ENCODE measurements at regions not wholly inside any gene's neighbourhood (a gene's known extent, or its start where the extent isn't known, plus 50 kb on each side); places are given as distances from the start of the nearest gene placed in this dataset.
"Not testable (repeated sequence)": the region's sequence is repeated elsewhere in the genome, so short reads cannot be mapped to it uniquely, and the experiment has no call there.

- H3K4me1 ChIP-seq (ENCODE audit: control insufficient read depth in 2 of 2, insufficient read depth in 2 of 2, low read length in 2 of 2), result no peaks in the 10 kb centered on the region
- WGBS, result 80% methylated on average over 4 of the region's 4 CpGs
Measured at GRCh38 chr10:26368463-26368862, 69.7 kb upstream of the APBB1IP start.

DNA sequence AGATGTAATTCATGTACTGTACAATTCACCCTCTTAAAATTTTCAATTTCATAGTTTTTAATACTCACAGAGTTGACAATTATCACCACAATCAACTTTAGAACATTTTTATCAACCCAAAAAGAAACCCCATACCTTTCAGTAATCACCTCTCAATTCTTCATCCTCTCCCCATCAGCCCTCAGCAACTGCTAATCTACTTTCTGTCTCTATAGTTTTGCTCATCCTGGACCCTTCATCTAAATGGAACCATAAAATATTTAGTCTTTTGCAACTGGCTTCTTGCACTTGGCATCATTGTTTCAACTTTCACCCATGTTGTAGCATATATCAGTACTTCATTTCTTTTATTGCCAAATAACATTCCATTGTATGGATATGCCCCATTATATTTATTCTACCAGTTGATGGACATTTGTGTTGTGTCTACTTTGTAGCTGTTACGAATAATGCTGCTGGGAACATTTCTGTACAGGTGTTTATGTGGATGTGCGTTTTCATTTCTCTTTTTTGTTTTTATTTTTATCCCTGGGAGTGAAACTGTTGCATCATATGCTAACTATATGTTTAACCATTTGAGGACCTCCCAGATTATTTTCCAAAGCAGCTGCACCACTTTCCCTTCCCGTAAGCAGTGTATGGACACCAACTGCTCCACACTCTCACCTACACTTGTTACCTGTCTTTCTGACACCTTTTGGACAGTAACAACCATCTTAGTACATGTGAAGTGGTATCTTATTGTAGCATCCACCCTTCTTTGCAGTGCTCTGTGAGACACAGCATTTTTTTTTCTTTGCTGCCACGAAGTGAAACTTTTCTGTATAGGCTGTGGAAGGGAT, 65.4 kb upstream of the APBB1IP start:
- Histone ChIP-seq H3K36me3 (ENCODE audit: control insufficient read depth in 2 of 2, insufficient read depth in 2 of 2, low read length in 1 of 2) (no peaks in the 10 kb centered on the region), H3K27me3 (ENCODE audit: control insufficient read depth in 2 of 2, insufficient read depth in 1 of 2, low read length in 1 of 2) (no peaks in the 10 kb centered on the region), H3K27ac (ENCODE audit: low read depth in 1 of 2, low read length in 1 of 2) (no peak overlapping the region), H3K4me1 (ENCODE audit: control insufficient read depth in 2 of 2, insufficient read depth in 2 of 2, low read length in 2 of 2) (no peaks in the 10 kb centered on the region), H3K4me3 (ENCODE audit: low read length in 2 of 2) (no peak overlapping the region), H3K9me3 (ENCODE audit: control insufficient read depth in 2 of 2, insufficient read depth in 1 of 2, low read length in 1 of 2) (no peaks in the 10 kb centered on the region)
- 83% methylated on average over 4 of the region's 4 CpGs for WGBS
- DNase-seq (ENCODE audit: low read depth in 6 of 9, low spot score in 9 of 9), result no peak

More at GRCh38 chr10:26368463-26368862, 69.7 kb upstream of the APBB1IP start:
- no peak for DNase-seq (ENCODE audit: low read depth in 6 of 9, low spot score in 9 of 9)
- H3K4me3 ChIP-seq (ENCODE audit: low read length in 2 of 2), result no peak overlapping the region
- no peak overlapping the region for H3K27ac ChIP-seq (ENCODE audit: low read depth in 1 of 2, low read length in 1 of 2)
- no peaks in the 10 kb centered on the region for H3K36me3 ChIP-seq (ENCODE audit: control insufficient read depth in 2 of 2, insufficient read depth in 2 of 2, low read length in 1 of 2)
- no peaks in the 10 kb centered on the region for H3K27me3 ChIP-seq (ENCODE audit: control insufficient read depth in 2 of 2, insufficient read depth in 1 of 2, low read length in 1 of 2)
- H3K9me3 ChIP-seq (ENCODE audit: control insufficient read depth in 2 of 2, insufficient read depth in 1 of 2, low read length in 1 of 2), result no peaks in the 10 kb centered on the region

DNA sequence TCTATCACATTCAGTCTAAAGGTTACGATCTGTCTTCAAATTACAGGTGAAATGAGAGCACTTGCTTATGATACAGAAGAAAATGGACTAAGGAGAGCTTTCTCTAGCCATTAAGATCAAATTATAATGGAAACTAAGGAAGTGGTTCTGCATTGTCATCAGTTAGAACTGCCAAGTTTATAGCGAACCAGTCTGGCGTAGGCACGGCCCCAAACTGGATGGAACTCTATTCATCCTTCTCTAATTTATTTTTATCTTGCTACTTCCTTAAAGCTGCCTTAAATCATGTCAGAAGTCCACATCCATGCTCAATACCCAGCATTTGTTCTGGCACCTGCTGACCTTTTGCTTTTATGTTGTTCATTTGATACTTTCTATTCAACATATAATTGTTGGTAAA, 63.7 kb upstream of the APBB1IP start:
- DNase-seq (ENCODE audit: low read depth in 6 of 9, low spot score in 9 of 9), result no peak
- no peaks in the 10 kb centered on the region for H3K36me3 ChIP-seq (ENCODE audit: control insufficient read depth in 2 of 2, insufficient read depth in 2 of 2, low read length in 1 of 2)
- H3K27me3 ChIP-seq (ENCODE audit: control insufficient read depth in 2 of 2, insufficient read depth in 1 of 2, low read length in 1 of 2), result no peaks in the 10 kb centered on the region
- no peak overlapping the region for H3K4me3 ChIP-seq (ENCODE audit: low read length in 2 of 2)
- no peaks in the 10 kb centered on the region for H3K4me1 ChIP-seq (ENCODE audit: control insufficient read depth in 2 of 2, insufficient read depth in 2 of 2, low read length in 2 of 2)
- WGBS, result 75% methylated on average over 4 of the region's 4 CpGs
- no peak overlapping the region for H3K27ac ChIP-seq (ENCODE audit: low read depth in 1 of 2, low read length in 1 of 2)
- H3K9me3 ChIP-seq (ENCODE audit: control insufficient read depth in 2 of 2, insufficient read depth in 1 of 2, low read length in 1 of 2), result no peaks in the 10 kb centered on the region

DNA sequence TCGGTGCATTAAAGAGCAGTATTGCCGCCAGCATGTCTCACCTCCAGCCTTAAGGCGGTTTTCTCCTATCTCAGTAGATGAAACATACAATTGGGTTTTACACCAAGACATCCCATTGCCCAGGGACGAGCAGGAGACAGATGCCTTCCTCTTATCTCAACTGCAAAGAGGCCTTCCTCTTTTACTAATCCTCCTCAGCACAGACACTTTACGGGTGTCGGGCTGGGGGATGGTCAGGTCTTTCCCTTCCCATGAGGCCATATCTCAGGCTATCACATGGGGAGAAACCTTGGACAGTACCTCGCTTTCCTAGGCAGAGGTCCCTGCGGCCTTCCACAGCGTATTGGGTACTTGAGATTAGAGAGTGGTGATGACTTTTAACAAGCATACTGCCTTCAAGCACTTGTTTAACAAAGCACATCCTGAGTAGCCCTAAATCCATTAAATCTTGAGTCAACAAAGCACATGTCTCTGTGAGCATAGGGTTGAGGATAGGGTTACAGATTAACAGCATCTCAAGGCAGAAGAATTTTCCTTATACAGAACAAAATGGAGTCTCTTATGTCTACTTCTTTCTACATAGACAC, 60.8 kb upstream of the APBB1IP start:
- not testable (repeated sequence) for H3K9me3 ChIP-seq (ENCODE audit: control insufficient read depth in 2 of 2, insufficient read depth in 1 of 2, low read length in 1 of 2); H3K4me3 ChIP-seq (ENCODE audit: low read length in 2 of 2); H3K4me1 ChIP-seq (ENCODE audit: control insufficient read depth in 2 of 2, insufficient read depth in 2 of 2, low read length in 2 of 2); H3K36me3 ChIP-seq (ENCODE audit: control insufficient read depth in 2 of 2, insufficient read depth in 2 of 2, low read length in 1 of 2); H3K27me3 ChIP-seq (ENCODE audit: control insufficient read depth in 2 of 2, insufficient read depth in 1 of 2, low read length in 1 of 2); DNase-seq (ENCODE audit: low read depth in 6 of 9, low spot score in 9 of 9); H3K27ac ChIP-seq (ENCODE audit: low read depth in 1 of 2, low read length in 1 of 2)
- 91% methylated on average over 9 of the region's 9 CpGs for WGBS

GRCh38 chr10:26378861-26379294, 59.3 kb upstream of the APBB1IP start:
- WGBS, result 76% methylated on average over 5 of the region's 5 CpGs
- Histone ChIP-seq H3K27ac (ENCODE audit: low read depth in 1 of 2, low read length in 1 of 2) (no peak overlapping the region), H3K9me3 (ENCODE audit: control insufficient read depth in 2 of 2, insufficient read depth in 1 of 2, low read length in 1 of 2) (no peaks in the 10 kb centered on the region), H3K36me3 (ENCODE audit: control insufficient read depth in 2 of 2, insufficient read depth in 2 of 2, low read length in 1 of 2) (no peaks in the 10 kb centered on the region), H3K4me1 (ENCODE audit: control insufficient read depth in 2 of 2, insufficient read depth in 2 of 2, low read length in 2 of 2) (no peaks in the 10 kb centered on the region), H3K4me3 (ENCODE audit: low read length in 2 of 2) (no peak overlapping the region), H3K27me3 (ENCODE audit: control insufficient read depth in 2 of 2, insufficient read depth in 1 of 2, low read length in 1 of 2) (no peaks in the 10 kb centered on the region)
- no peak for DNase-seq (ENCODE audit: low read depth in 6 of 9, low spot score in 9 of 9)

DNA sequence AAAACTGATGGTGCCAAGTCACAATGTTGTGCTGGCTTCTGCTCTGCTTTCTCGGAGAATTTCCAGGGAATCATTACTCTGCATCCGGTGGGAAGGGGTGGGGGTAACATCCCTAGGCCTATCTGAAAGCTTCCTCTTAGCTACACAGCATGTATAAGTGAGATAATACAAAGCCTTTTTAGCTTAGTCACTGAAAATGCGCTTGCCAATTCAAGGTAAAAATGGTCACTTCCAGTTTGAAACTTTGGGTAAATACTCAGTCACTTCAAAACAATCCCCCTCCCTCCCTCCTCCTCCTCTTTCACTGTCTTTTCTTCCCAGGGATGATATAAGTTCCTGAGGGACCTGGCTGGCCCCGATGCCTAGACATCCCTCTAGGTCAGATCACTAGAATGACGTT, 57.3 kb upstream of the APBB1IP start:
- WGBS, result 89% methylated on average over 5 of the region's 5 CpGs
- Histone ChIP-seq H3K27me3 (ENCODE audit: control insufficient read depth in 2 of 2, insufficient read depth in 1 of 2, low read length in 1 of 2) (no peaks in the 10 kb centered on the region), H3K36me3 (ENCODE audit: control insufficient read depth in 2 of 2, insufficient read depth in 2 of 2, low read length in 1 of 2) (no peaks in the 10 kb centered on the region), H3K4me3 (ENCODE audit: low read length in 2 of 2) (no peak overlapping the region), H3K4me1 (ENCODE audit: control insufficient read depth in 2 of 2, insufficient read depth in 2 of 2, low read length in 2 of 2) (no peaks in the 10 kb centered on the region), H3K9me3 (ENCODE audit: control insufficient read depth in 2 of 2, insufficient read depth in 1 of 2, low read length in 1 of 2) (no peaks in the 10 kb centered on the region), H3K27ac (ENCODE audit: low read depth in 1 of 2, low read length in 1 of 2) (no peak overlapping the region)
- no peak for DNase-seq (ENCODE audit: low read depth in 6 of 9, low spot score in 9 of 9)

DNA sequence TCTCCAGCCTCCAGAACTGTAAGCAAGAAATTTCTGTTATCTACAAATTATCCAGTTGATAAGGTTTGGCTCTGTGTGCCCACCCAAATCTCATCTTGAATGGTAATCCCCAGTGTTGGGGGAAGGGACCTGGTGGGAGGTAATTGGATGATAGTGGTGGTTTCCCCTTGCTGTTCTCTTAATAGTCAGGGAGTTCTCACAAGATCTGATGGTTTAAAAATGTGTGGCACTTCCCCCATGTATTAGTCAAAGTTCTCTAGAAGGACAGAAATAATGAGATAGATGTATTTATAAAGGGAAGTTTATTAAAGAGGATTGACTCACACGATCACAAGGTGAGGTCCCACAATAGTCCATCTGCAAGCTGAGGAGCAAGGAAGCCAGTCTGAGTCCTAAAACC, 56.2 kb upstream of the APBB1IP start:
- Histone ChIP-seq H3K27ac (ENCODE audit: low read depth in 1 of 2, low read length in 1 of 2) (no peak overlapping the region), H3K27me3 (ENCODE audit: control insufficient read depth in 2 of 2, insufficient read depth in 1 of 2, low read length in 1 of 2) (no peaks in the 10 kb centered on the region), H3K4me1 (ENCODE audit: control insufficient read depth in 2 of 2, insufficient read depth in 2 of 2, low read length in 2 of 2) (no peaks in the 10 kb centered on the region), H3K9me3 (ENCODE audit: control insufficient read depth in 2 of 2, insufficient read depth in 1 of 2, low read length in 1 of 2) (no peaks in the 10 kb centered on the region), H3K36me3 (ENCODE audit: control insufficient read depth in 2 of 2, insufficient read depth in 2 of 2, low read length in 1 of 2) (no peaks in the 10 kb centered on the region), H3K4me3 (ENCODE audit: low read length in 2 of 2) (no peak overlapping the region)
- WGBS, result 97% methylated on average over 1 of the region's 1 CpG
- DNase-seq (ENCODE audit: low read depth in 6 of 9, low spot score in 9 of 9), result no peak

- Histone ChIP-seq H3K9me3 (ENCODE audit: control insufficient read depth in 2 of 2, insufficient read depth in 1 of 2, low read length in 1 of 2) (no peaks in the 10 kb centered on the region), H3K27me3 (ENCODE audit: control insufficient read depth in 2 of 2, insufficient read depth in 1 of 2, low read length in 1 of 2) (no peaks in the 10 kb centered on the region), H3K27ac (ENCODE audit: low read depth in 1 of 2, low read length in 1 of 2) (no peak overlapping the region), H3K36me3 (ENCODE audit: control insufficient read depth in 2 of 2, insufficient read depth in 2 of 2, low read length in 1 of 2) (no peaks in the 10 kb centered on the region), H3K4me3 (ENCODE audit: low read length in 2 of 2) (no peak overlapping the region), H3K4me1 (ENCODE audit: control insufficient read depth in 2 of 2, insufficient read depth in 2 of 2, low read length in 2 of 2) (no peaks in the 10 kb centered on the region)
- no peak for DNase-seq (ENCODE audit: low read depth in 6 of 9, low spot score in 9 of 9)
- WGBS, result 50% methylated on average over 3 of the region's 3 CpGs
Measured at GRCh38 chr10:26384600-26384999, 53.5 kb upstream of the APBB1IP start.

GRCh38 chr10:26385443-26385842, 52.7 kb upstream of the APBB1IP start:
- H3K27ac ChIP-seq (ENCODE audit: low read depth in 1 of 2, low read length in 1 of 2), result no peak overlapping the region
- H3K27me3 ChIP-seq (ENCODE audit: control insufficient read depth in 2 of 2, insufficient read depth in 1 of 2, low read length in 1 of 2), result no peaks in the 10 kb centered on the region
- peaks cover 0 to 5% of the 10 kb centered on the region in 2 donors for H3K9me3 ChIP-seq (ENCODE audit: control insufficient read depth in 2 of 2, insufficient read depth in 1 of 2, low read length in 1 of 2)
- no peak overlapping the region for H3K4me3 ChIP-seq (ENCODE audit: low read length in 2 of 2)
- 70% methylated on average over 4 of the region's 4 CpGs for WGBS
- no peaks in the 10 kb centered on the region for H3K4me1 ChIP-seq (ENCODE audit: control insufficient read depth in 2 of 2, insufficient read depth in 2 of 2, low read length in 2 of 2)
- H3K36me3 ChIP-seq (ENCODE audit: control insufficient read depth in 2 of 2, insufficient read depth in 2 of 2, low read length in 1 of 2), result no peaks in the 10 kb centered on the region
- DNase-seq (ENCODE audit: low read depth in 6 of 9, low spot score in 9 of 9), result no peak

Measured in thymus (tissue), 11 donors.